Panc1 (cell line): ENCODE measurements at regions not wholly inside any gene's neighbourhood (a gene's known extent, or its start where the extent isn't known, plus 50 kb on each side); places are given as distances from the start of the nearest gene placed in this dataset.

Source experiments
- CTCF ChIP-seq: fragments of 450-650 bp; IDR thresholded peaks from 2 replicates; pipeline ENCODE4 v1.5.1; 2017; ENCODE audit warnings: mild to moderate bottlenecking
- POLR2AphosphoS5 ChIP-seq: IDR thresholded peaks from 2 replicates; pipeline ENCODE4 v1.6.1; 2012; ENCODE audit warnings: mild to moderate bottlenecking, low read depth, low read length, moderate library complexity
- REST ChIP-seq, 2 experiments: IDR thresholded peaks; 2 replicates each; pipeline ENCODE4 v1.6.1; 2011 to 2012; ENCODE audit warnings: low read depth in 2 of 2, control low read depth in 1 of 2, low read length in 1 of 2, mild to moderate bottlenecking in 1 of 2, moderate library complexity in 1 of 2; ENCODE audit not compliant: insufficient read depth in 1 of 2
- SIN3A ChIP-seq: IDR thresholded peaks from 2 replicates; pipeline ENCODE4 v1.6.1; 2012; ENCODE audit warnings: low read depth, mild to moderate bottlenecking, low read length, moderate library complexity, borderline replicate concordance; ENCODE audit not compliant: insufficient read depth

GRCh38 chr2:128600581-128601297 is 282.1 kb upstream of the HS6ST1 start:
- TF ChIP-seq CTCF: no peak
- TF ChIP-seq POLR2AphosphoS5: no peak
- TF ChIP-seq REST (IDR thresholded peaks at IDR 0.05; ENCODE audit: insufficient read depth in 1 of 2, low read depth in 2 of 2, low read length in 1 of 2): no peak
- TF ChIP-seq SIN3A: no peak
